GM23248 (cell line): ENCODE measurements at regions not wholly inside any gene's neighbourhood (a gene's known extent, or its start where the extent isn't known, plus 50 kb on each side); places are given as distances from the start of the nearest gene placed in this dataset.

Source experiments
- DNase-seq: peaks from one replicate; pipeline ENCODE4 v3.0.0-alpha.2; 2015
- H2AFZ ChIP-seq: fragments of 200-600 bp; sonication (generic); 2 replicates; pipeline ENCODE4 v1.6.1; 2016; ENCODE audit warnings: antibody characterized with exemption
- H3F3A ChIP-seq: fragments of 200-600 bp; sonication (generic); 2 replicates; pipeline ENCODE4 v1.6.1; 2016; ENCODE audit warnings: mild to moderate bottlenecking, antibody characterized with exemption, mixed run types; ENCODE audit not compliant: insufficient read depth
- H3K27ac ChIP-seq: fragments of 200-600 bp; sonication (generic); 2 replicates; pipeline ENCODE4 v1.5.1; 2016; ENCODE audit warnings: mild to moderate bottlenecking
- H3K27me3 ChIP-seq: fragments of 200-600 bp; sonication (generic); replicated peaks from 2 replicates; pipeline ENCODE4 v1.6.1; 2016; ENCODE audit warnings: mild to moderate bottlenecking; ENCODE audit not compliant: insufficient read depth
- H3K36me3 ChIP-seq: fragments of 200-600 bp; sonication (generic); 2 replicates; pipeline ENCODE4 v1.6.1; 2016; ENCODE audit warnings: low read depth, mild to moderate bottlenecking
- H3K4me1 ChIP-seq: fragments of 200-600 bp; sonication (generic); 2 replicates; pipeline ENCODE4 v1.6.1; 2016; ENCODE audit warnings: mild to moderate bottlenecking; ENCODE audit not compliant: insufficient read depth
- H3K4me2 ChIP-seq: fragments of 200-600 bp; sonication (generic); one replicate; pipeline ENCODE4 v1.6.1; 2016; ENCODE audit warnings: mild to moderate bottlenecking; ENCODE audit not compliant: unreplicated experiment
- H3K4me3 ChIP-seq: fragments of 200-600 bp; sonication (generic); 2 replicates; pipeline ENCODE4 v1.5.1; 2016; ENCODE audit warnings: mild to moderate bottlenecking
- H3K79me2 ChIP-seq: fragments of 200-600 bp; sonication (generic); 2 replicates; pipeline ENCODE4 v1.6.1; 2016; ENCODE audit warnings: mild to moderate bottlenecking; ENCODE audit not compliant: insufficient read depth
- H3K9ac ChIP-seq: fragments of 200-600 bp; sonication (generic); 2 replicates; pipeline ENCODE4 v1.6.1; 2016; ENCODE audit warnings: mild to moderate bottlenecking
- H3K9me2 ChIP-seq: fragments of 200-600 bp; sonication (generic); 2 replicates; pipeline ENCODE4 v1.6.1; 2016; ENCODE audit warnings: mixed run types, mild to moderate bottlenecking, moderate library complexity; ENCODE audit not compliant: insufficient read depth
- H3K9me3 ChIP-seq: fragments of 200-600 bp; sonication (generic); one replicate; pipeline ENCODE4 v1.6.1; 2017; ENCODE audit warnings: low read depth
- H4K20me1 ChIP-seq: fragments of 200-600 bp; sonication (generic); 2 replicates; pipeline ENCODE4 v1.6.0; 2016; ENCODE audit not compliant: insufficient read depth
- EZH2 ChIP-seq: fragments of 200-600 bp; sonication (generic); IDR thresholded peaks from 2 replicates; pipeline ENCODE4 v1.6.1; 2018; ENCODE audit warnings: antibody characterized with exemption, mild to moderate bottlenecking; ENCODE audit not compliant: insufficient read depth, poor library complexity, severe bottlenecking
- EZH2phosphoT487 ChIP-seq: fragments of 200-600 bp; sonication (generic); IDR thresholded peaks from 2 replicates; pipeline ENCODE4 v1.6.1; 2018; ENCODE audit warnings: antibody characterized with exemption, moderate library complexity, mild to moderate bottlenecking, low read depth; ENCODE audit not compliant: insufficient read depth
- WGBS, 2 experiments: methylation state at CpG; one replicate each; pipeline ENCODE4 v1.1.6; 2015 to 2017; ENCODE audit warnings: low lambda C conversion rate in 2 of 2, low coverage in 1 of 2; ENCODE audit errors: missing lambda C conversion rate in 2 of 2; 5-methylcytosine and 5-hydroxymethylcytosine counted together
- in situ Hi-C: fragments of 300-500 bp; cut with MboI; formaldehyde crosslinking; loops from 2 replicates; pipeline ENCODE4 v1.15.0; 2020

- Histone ChIP-seq H3K4me3 (no peak overlapping the region), H3K9me2 (no peaks in the 10 kb centered on the region), H3K27me3 (peaks cover 27% of the 10 kb centered on the region), H3K9ac (no peak overlapping the region), H3K27ac (no peak overlapping the region), H3K4me1 (no peaks in the 10 kb centered on the region), H2AFZ (no peak overlapping the region), H3K4me2 (no peak overlapping the region), H4K20me1 (no peaks in the 10 kb centered on the region), H3F3A (no peaks in the 10 kb centered on the region), H3K79me2 (no peaks in the 10 kb centered on the region), H3K9me3 (no peaks in the 10 kb centered on the region), H3K36me3 (no peaks in the 10 kb centered on the region)
- TF ChIP-seq EZH2phosphoT487: no peak
- no peak for TF ChIP-seq EZH2
- in situ Hi-C loops: no loop called here
- 8 to 12% methylated on average over 3 of the region's 3 CpGs for WGBS, 2 experiments
- DNase-seq: no peak
These were observed 272.1 kb upstream of the ALCAM start for GRCh38 chr3:105094588-105094987.

GRCh38 chr3:105096071-105096470 is 270.6 kb upstream of the ALCAM start:
- 27 to 33% methylated on average over 3 of the region's 3 CpGs for WGBS, 2 experiments
- in situ Hi-C loops: no loop called here
- no peak for DNase-seq

GRCh38 chr3:105101603-105102002 is 265.1 kb upstream of the ALCAM start:
- Histone ChIP-seq H3K4me1 (no peaks in the 10 kb centered on the region), H3F3A (no peaks in the 10 kb centered on the region), H3K9me2 (no peaks in the 10 kb centered on the region; the same call in 1 of the 2 replicates), H3K27ac (no peak overlapping the region), H3K79me2 (no peaks in the 10 kb centered on the region), H3K9me3 (no peaks in the 10 kb centered on the region), H3K4me2 (no peak overlapping the region), H3K36me3 (no peaks in the 10 kb centered on the region), H3K27me3 (peaks cover 34% of the 10 kb centered on the region), H3K9ac (no peak overlapping the region), H2AFZ (no peak overlapping the region), H3K4me3 (no peak overlapping the region), H4K20me1 (no peaks in the 10 kb centered on the region)
- no peak for DNase-seq
- in situ Hi-C loops: no loop called here
- TF ChIP-seq EZH2phosphoT487 (no peak), EZH2 (no peak)
- 4 to 5% methylated on average over 2 of the region's 2 CpGs for WGBS, 2 experiments

More at GRCh38 chr3:105096071-105096470, 270.6 kb upstream of the ALCAM start:
- H3K9me3 ChIP-seq: no peaks in the 10 kb centered on the region
- no peaks in the 10 kb centered on the region for H3K9me2 ChIP-seq
- H3K27ac ChIP-seq: no peak overlapping the region
- H3K27me3 ChIP-seq: peaks cover 40% of the 10 kb centered on the region
- TF ChIP-seq EZH2phosphoT487 (no peak), EZH2 (no peak)
- no peak overlapping the region for H3K4me3 ChIP-seq
- no peaks in the 10 kb centered on the region for H4K20me1 ChIP-seq
- H3K4me2 ChIP-seq: no peak overlapping the region
- H3K9ac ChIP-seq: no peak overlapping the region
- no peaks in the 10 kb centered on the region for H3K4me1 ChIP-seq
- no peaks in the 10 kb centered on the region for H3F3A ChIP-seq
- H3K36me3 ChIP-seq: no peaks in the 10 kb centered on the region
- no peak overlapping the region for H2AFZ ChIP-seq
- no peaks in the 10 kb centered on the region for H3K79me2 ChIP-seq

- no peaks in the 10 kb centered on the region; the same call in 1 of the 2 replicates for H3K9me2 ChIP-seq
- H3K27ac ChIP-seq: no peak overlapping the region
- H3K79me2 ChIP-seq: no peaks in the 10 kb centered on the region
- H2AFZ ChIP-seq: no peak overlapping the region
- no peak overlapping the region for H3K4me3 ChIP-seq
- H4K20me1 ChIP-seq: no peaks in the 10 kb centered on the region
- no peaks in the 10 kb centered on the region for H3K36me3 ChIP-seq
- H3F3A ChIP-seq: no peaks in the 10 kb centered on the region
- H3K27me3 ChIP-seq: peaks cover 22% of the 10 kb centered on the region
- H3K9ac ChIP-seq: no peak overlapping the region
- in situ Hi-C loops: no loop called here
- no peak for TF ChIP-seq EZH2phosphoT487
- no peak for TF ChIP-seq EZH2
- H3K4me1 ChIP-seq: no peaks in the 10 kb centered on the region
- 47 to 48% methylated on average over 2 of the region's 2 CpGs for WGBS, 2 experiments
- no peak overlapping the region for H3K4me2 ChIP-seq
- no peak for DNase-seq
- no peaks in the 10 kb centered on the region for H3K9me3 ChIP-seq
These were observed 263.6 kb upstream of the ALCAM start for GRCh38 chr3:105103139-105103538.

GRCh38 chr3:105108823-105109222 is 257.9 kb upstream of the ALCAM start:
- H3K79me2 ChIP-seq: no peaks in the 10 kb centered on the region
- no peaks in the 10 kb centered on the region; the same call in none of the 2 replicates for H3K27me3 ChIP-seq
- no peak overlapping the region for H3K27ac ChIP-seq
- no peak for DNase-seq
- no peak overlapping the region for H3K4me3 ChIP-seq
- 9 to 13% methylated on average over 1 of the region's 1 CpG for WGBS, 2 experiments
- no peaks in the 10 kb centered on the region for H3K36me3 ChIP-seq
- no peaks in the 10 kb centered on the region; the same call in 1 of the 2 replicates for H3K9me2 ChIP-seq
- no peaks in the 10 kb centered on the region for H3K4me1 ChIP-seq
- in situ Hi-C loops: no loop called here
- TF ChIP-seq EZH2phosphoT487 (no peak), EZH2 (no peak)
- no peaks in the 10 kb centered on the region for H3F3A ChIP-seq
- H4K20me1 ChIP-seq: no peaks in the 10 kb centered on the region
- no peak overlapping the region for H3K9ac ChIP-seq
- peaks cover 5% of the 10 kb centered on the region for H3K9me3 ChIP-seq
- no peak overlapping the region for H2AFZ ChIP-seq
- H3K4me2 ChIP-seq: no peak overlapping the region
